Stimulated activated CD4-positive, alpha-beta T cell treated with anti-CD3 and anti-CD28 coated beads, Interleukin-15, amount 100 ng/mL, for 48 hours (primary cell): ENCODE measurements at regions not wholly inside any gene's neighbourhood (a gene's known extent, or its start where the extent isn't known, plus 50 kb on each side); places are given as distances from the start of the nearest gene placed in this dataset.
"Not testable (repeated sequence)": the region's sequence is repeated elsewhere in the genome, so short reads cannot be mapped to it uniquely, and the experiment has no call there.

Source experiments
- DNase-seq, 2 donors: peaks; one replicate each; pipeline ENCODE4 v3.0.0-alpha.2; 2020; ENCODE audit warnings: low read depth in 2 of 2

GRCh38 chr18:34280000-34280399 is 55.3 kb upstream of the NOL4 start:
- DNase-seq: no peak

GRCh38 chr18:34280653-34281052 is 55.9 kb upstream of the NOL4 start:
- no peak for DNase-seq

GRCh38 chr18:34281290-34281689 is 56.6 kb upstream of the NOL4 start:
- no peak for DNase-seq

GRCh38 chr18:34281722-34282121 is 57.0 kb upstream of the NOL4 start:
- DNase-seq: no peak

GRCh38 chr18:34283506-34283905 is 58.8 kb upstream of the NOL4 start:
- DNase-seq: no peak

- no peak for DNase-seq
Observed at GRCh38 chr18:34287825-34288224, 63.1 kb upstream of the NOL4 start.

GRCh38 chr18:34292594-34292993 is 67.9 kb upstream of the NOL4 start:
- no peak for DNase-seq

GRCh38 chr18:34297287-34297686 is 72.6 kb upstream of the NOL4 start:
- no peak for DNase-seq

- no peak for DNase-seq
Observed at GRCh38 chr18:34299828-34300227, 75.1 kb upstream of the NOL4 start.

GRCh38 chr18:34311468-34311867 is 86.8 kb upstream of the NOL4 start:
- DNase-seq: no peak

- DNase-seq: no peak
Observed at GRCh38 chr18:34314847-34315246, 90.1 kb upstream of the NOL4 start.

GRCh38 chr18:34315591-34316352 is 91.1 kb upstream of the NOL4 start:
- DNase-seq: no peak

- no peak for DNase-seq
Observed at GRCh38 chr18:34320267-34320666, 95.6 kb upstream of the NOL4 start.

- DNase-seq: no peak
Observed at GRCh38 chr18:34321066-34321465, 96.4 kb upstream of the NOL4 start.

GRCh38 chr18:34322365-34323289 is 97.9 kb upstream of the NOL4 start:
- no peak for DNase-seq

- no peak for DNase-seq
Observed at GRCh38 chr18:34329840-34330239, 105.1 kb upstream of the NOL4 start.

GRCh38 chr18:34330308-34330707 is 105.6 kb upstream of the NOL4 start:
- DNase-seq: no peak

- DNase-seq: not testable (repeated sequence)
Observed at GRCh38 chr18:34330907-34331306, 106.2 kb upstream of the NOL4 start.

GRCh38 chr18:34331343-34331742 is 106.6 kb upstream of the NOL4 start:
- DNase-seq: not testable (repeated sequence)

GRCh38 chr18:34339155-34339554 is 114.4 kb upstream of the NOL4 start:
- no peak for DNase-seq

- no peak for DNase-seq
Observed at GRCh38 chr18:34342960-34343359, 118.2 kb upstream of the NOL4 start.

- DNase-seq: no peak
Observed at GRCh38 chr18:34345738-34346137, 121.0 kb upstream of the NOL4 start.

- no peak for DNase-seq
Observed at GRCh38 chr18:34350778-34351177, 126.1 kb upstream of the NOL4 start.
